Smooth muscle cell (in vitro differentiated cells): ENCODE measurements at regions not wholly inside any gene's neighbourhood (a gene's known extent, or its start where the extent isn't known, plus 50 kb on each side); places are given as distances from the start of the nearest gene placed in this dataset.

Source experiments
- DNase-seq: peaks from one replicate; lab custom pipeline; 2025; ENCODE audit not compliant: unreplicated experiment; lab: John Stamatoyannopoulos, UW
- H2AFZ ChIP-seq: fragments of 200-600 bp; sonication (generic); 2 replicates; pipeline ENCODE4 v1.6.0; 2016; ENCODE audit warnings: antibody characterized with exemption, low read depth, mild to moderate bottlenecking
- H3F3A ChIP-seq: fragments of 200-600 bp; sonication (generic); 2 replicates; pipeline ENCODE4 v1.6.0; 2017; ENCODE audit warnings: antibody characterized with exemption, low read depth
- H3K27ac ChIP-seq: fragments of 200-600 bp; sonication (generic); 2 replicates; pipeline ENCODE4 v1.5.1; 2016; ENCODE audit warnings: low read depth, mild to moderate bottlenecking
- H3K27me3 ChIP-seq: fragments of 200-600 bp; sonication (generic); 2 replicates; pipeline ENCODE4 v1.6.1; 2016; ENCODE audit warnings: low read depth, mild to moderate bottlenecking
- H3K36me3 ChIP-seq: fragments of 200-600 bp; sonication (generic); 2 replicates; pipeline ENCODE4 v1.5.1; 2016; ENCODE audit warnings: low read depth
- H3K4me1 ChIP-seq: fragments of 200-600 bp; sonication (generic); 2 replicates; pipeline ENCODE4 v1.5.1; 2016; ENCODE audit warnings: low read depth
- H3K4me2 ChIP-seq: fragments of 200-600 bp; sonication (generic); 2 replicates; pipeline ENCODE4 v1.6.0; 2016; ENCODE audit warnings: mild to moderate bottlenecking
- H3K4me3 ChIP-seq: fragments of 200-600 bp; sonication (generic); 2 replicates; pipeline ENCODE4 v1.5.1; 2016; ENCODE audit warnings: mild to moderate bottlenecking
- H3K79me2 ChIP-seq: fragments of 200-600 bp; sonication (generic); 2 replicates; pipeline ENCODE4 v1.6.0; 2016; ENCODE audit warnings: low read depth, mild to moderate bottlenecking
- H3K9ac ChIP-seq: fragments of 200-600 bp; sonication (generic); 2 replicates; pipeline ENCODE4 v1.6.0; 2016; ENCODE audit warnings: low read depth
- H3K9me3 ChIP-seq: fragments of 200-600 bp; sonication (generic); replicated peaks from 2 replicates; pipeline ENCODE4 v1.5.1; 2016; ENCODE audit warnings: low read depth
- H4K20me1 ChIP-seq: fragments of 200-600 bp; sonication (generic); 2 replicates; pipeline ENCODE4 v1.6.0; 2016; ENCODE audit warnings: low read depth
- WGBS: methylation state at CpG from one replicate; pipeline ENCODE4 v1.1.7; 2016; ENCODE audit warnings: low lambda C conversion rate; 5-methylcytosine and 5-hydroxymethylcytosine counted together
- TF ChIP-seq, protein P1 (sequence below): fragments of 200-600 bp; sonication (generic); IDR thresholded peaks from 2 replicates; pipeline ENCODE4 v1.5.1; 2017; ENCODE audit warnings: borderline replicate concordance, mild to moderate bottlenecking, antibody characterized with exemption; ENCODE audit not compliant: insufficient read depth, poor library complexity, severe bottlenecking

DNA sequence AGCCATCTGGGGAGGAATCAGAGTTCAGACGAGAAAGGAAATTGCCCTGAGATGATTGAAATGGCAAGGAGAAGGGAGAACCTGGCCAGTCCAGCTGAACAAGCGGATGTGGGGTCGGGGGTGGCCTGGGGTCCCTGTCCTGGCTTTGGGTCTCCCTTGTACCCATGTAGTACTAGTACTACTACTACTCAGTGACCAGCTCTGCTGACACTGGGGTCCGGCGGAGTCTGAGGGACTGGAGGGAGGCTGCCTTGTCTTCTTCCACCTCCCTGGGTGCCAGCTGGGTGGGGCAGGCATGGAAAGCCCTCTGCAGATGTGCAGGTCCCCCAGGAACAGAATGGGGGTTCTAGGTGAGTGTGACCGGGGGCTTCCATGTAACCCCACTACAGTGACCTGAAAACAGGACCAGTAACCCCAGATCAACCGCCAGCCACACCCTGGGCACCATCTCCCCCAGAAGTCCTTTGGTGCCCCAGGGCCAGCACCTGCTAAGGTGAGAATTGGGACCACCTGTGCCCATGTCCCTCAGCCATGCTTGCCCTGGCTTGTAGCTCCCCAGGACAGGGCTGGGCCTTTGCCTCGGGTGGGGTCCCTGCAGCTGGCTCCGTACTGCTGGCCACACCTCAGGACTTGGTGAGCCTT is 89.1 kb upstream of the COL5A1 start:
- TF ChIP-seq, protein P1, sequence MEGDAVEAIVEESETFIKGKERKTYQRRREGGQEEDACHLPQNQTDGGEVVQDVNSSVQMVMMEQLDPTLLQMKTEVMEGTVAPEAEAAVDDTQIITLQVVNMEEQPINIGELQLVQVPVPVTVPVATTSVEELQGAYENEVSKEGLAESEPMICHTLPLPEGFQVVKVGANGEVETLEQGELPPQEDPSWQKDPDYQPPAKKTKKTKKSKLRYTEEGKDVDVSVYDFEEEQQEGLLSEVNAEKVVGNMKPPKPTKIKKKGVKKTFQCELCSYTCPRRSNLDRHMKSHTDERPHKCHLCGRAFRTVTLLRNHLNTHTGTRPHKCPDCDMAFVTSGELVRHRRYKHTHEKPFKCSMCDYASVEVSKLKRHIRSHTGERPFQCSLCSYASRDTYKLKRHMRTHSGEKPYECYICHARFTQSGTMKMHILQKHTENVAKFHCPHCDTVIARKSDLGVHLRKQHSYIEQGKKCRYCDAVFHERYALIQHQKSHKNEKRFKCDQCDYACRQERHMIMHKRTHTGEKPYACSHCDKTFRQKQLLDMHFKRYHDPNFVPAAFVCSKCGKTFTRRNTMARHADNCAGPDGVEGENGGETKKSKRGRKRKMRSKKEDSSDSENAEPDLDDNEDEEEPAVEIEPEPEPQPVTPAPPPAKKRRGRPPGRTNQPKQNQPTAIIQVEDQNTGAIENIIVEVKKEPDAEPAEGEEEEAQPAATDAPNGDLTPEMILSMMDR = no peak
- peaks cover 20% of the 10 kb centered on the region for H3K4me1 ChIP-seq
- H3K27me3 ChIP-seq = no peaks in the 10 kb centered on the region
- no peaks in the 10 kb centered on the region for H4K20me1 ChIP-seq
- peaks cover 29% of the 10 kb centered on the region for H3K79me2 ChIP-seq
- no peaks in the 10 kb centered on the region for H3K36me3 ChIP-seq
- WGBS = 61% methylated on average over 9 of the region's 9 CpGs
- DNase-seq = no peak
- H3K9ac ChIP-seq = peak overlapping the region; percentile 83
- peaks cover 34% of the 10 kb centered on the region for H3F3A ChIP-seq
- no peak overlapping the region for H3K4me3 ChIP-seq
- no peaks in the 10 kb centered on the region for H3K9me3 ChIP-seq
- peak overlapping the region; percentile 50 for H3K4me2 ChIP-seq
- peak overlapping the region; percentile 95 for H3K27ac ChIP-seq
- no peak overlapping the region for H2AFZ ChIP-seq

DNA sequence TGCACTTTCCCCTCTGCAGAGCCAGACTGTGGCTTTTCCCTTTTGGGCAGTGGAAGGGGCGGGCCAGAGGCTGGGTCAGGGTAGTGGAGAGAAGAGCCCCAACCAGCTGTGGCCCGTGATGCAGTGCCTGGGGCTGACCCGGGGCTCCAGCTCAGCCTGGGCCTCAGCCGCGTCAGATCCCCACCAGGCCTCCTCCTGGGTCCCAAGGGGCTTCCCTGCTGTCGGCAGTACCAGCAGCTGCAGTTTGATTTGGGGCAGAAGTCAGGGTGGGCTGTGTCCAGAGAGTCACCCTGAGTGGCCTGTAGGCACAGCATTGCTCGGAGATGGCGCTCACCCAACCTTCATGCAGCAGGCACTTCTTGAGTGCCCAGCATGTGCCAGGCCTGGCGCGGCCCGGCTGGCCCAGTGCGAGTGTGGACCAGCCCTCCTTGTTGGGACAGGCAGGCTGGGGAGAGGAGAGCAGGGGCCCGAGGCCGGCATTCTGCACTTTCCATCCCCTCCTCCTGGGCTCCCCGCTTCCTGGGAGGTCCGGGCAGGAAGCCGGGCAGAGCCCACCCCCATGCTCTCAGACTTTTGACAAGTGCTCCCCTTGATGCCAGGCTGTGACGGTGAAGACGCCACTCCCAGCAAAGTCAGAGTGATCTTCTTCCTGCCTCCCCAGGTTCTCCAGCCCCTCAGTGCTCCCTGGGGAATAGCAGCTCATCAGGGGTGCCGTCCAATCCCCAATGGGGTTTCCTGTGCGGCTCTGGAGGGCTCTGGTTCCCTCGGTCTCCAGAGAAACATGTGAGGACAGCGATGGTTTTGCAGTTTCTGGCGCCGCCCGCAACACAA is 88.3 kb upstream of the COL5A1 start:
- H3K9ac ChIP-seq = peak overlapping the region; percentile 83

DNA sequence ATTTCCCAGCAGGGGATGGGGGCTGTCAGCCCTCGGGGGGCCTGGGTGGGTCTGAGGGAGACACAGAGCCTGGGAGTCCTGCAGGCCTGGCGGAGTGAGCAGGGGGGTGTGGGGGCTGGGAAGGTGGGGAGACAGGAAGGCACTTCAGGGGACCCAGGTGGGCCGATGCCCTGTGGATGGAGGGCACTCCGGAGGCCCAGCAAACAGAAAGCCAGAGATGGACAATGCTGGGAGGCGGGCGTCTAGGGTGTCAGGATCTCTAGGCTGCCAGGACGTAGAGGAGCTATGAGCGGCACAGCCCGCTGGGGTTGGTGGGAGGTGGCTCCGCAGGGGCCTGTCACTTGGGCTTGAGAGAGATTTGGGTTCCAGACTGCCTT is 87.6 kb upstream of the COL5A1 start:
- Histone ChIP-seq H3K4me2 (no peak overlapping the region), H3K79me2 (peaks cover 36% of the 10 kb centered on the region), H3K9me3 (no peaks in the 10 kb centered on the region), H4K20me1 (no peaks in the 10 kb centered on the region), H2AFZ (no peak overlapping the region), H3K27ac (peak overlapping the region; percentile 95), H3K4me3 (no peak overlapping the region), H3K9ac (peak overlapping the region; percentile 83), H3F3A (peaks cover 34% of the 10 kb centered on the region), H3K27me3 (no peaks in the 10 kb centered on the region), H3K36me3 (no peaks in the 10 kb centered on the region), H3K4me1 (peaks cover 20% of the 10 kb centered on the region)
- 94% methylated on average over 9 of the region's 10 CpGs for whole genome bisulfite sequencing
- TF ChIP-seq, protein P1 = no peak
- DNase-seq = no peak

More for the DNA sequence above, 88.3 kb upstream of the COL5A1 start:
- Histone ChIP-seq H3K4me1 (peaks cover 20% of the 10 kb centered on the region), H2AFZ (no peak overlapping the region), H4K20me1 (no peaks in the 10 kb centered on the region), H3K4me2 (peak overlapping the region; percentile 50), H3K79me2 (peaks cover 32% of the 10 kb centered on the region), H3K9me3 (no peaks in the 10 kb centered on the region), H3F3A (peaks cover 34% of the 10 kb centered on the region), H3K27me3 (no peaks in the 10 kb centered on the region), H3K4me3 (no peak overlapping the region), H3K36me3 (no peaks in the 10 kb centered on the region), H3K27ac (peak overlapping the region; percentile 95)
- DNase-seq = no peak
- TF ChIP-seq, protein P1 = no peak
- 78% methylated on average over 22 of the region's 26 CpGs for WGBS
